Thyroid gland (tissue), 4 donors: ENCODE measurements at regions not wholly inside any gene's neighbourhood (a gene's known extent, or its start where the extent isn't known, plus 50 kb on each side); places are given as distances from the start of the nearest gene placed in this dataset.
"Not testable (repeated sequence)": the region's sequence is repeated elsewhere in the genome, so short reads cannot be mapped to it uniquely, and the experiment has no call there.

ENCODE experiments used
- DNase-seq, 2 donors: peaks; one replicate each; pipeline ENCODE4 v3.0.0-alpha.2; 2019
- H3K27ac ChIP-seq, 3 donors: fragments of 200-600 bp; sonication (generic); 1 replicate in 2 of 3; 2 replicates in 1 of 3; pipeline ENCODE4 v1.5.1; 2016 to 2019; ENCODE audit warnings: mild to moderate bottlenecking in 1 of 3, moderate library complexity in 1 of 3
- H3K27me3 ChIP-seq: fragments of 200-600 bp; sonication (generic); one replicate; pipeline ENCODE4 v1.5.1; 2019
- H3K36me3 ChIP-seq, 2 donors: fragments of 200-600 bp; sonication (generic); one replicate each; pipeline ENCODE4 v1.5.1; 2016 to 2019
- H3K4me1 ChIP-seq, 2 donors: fragments of 200-600 bp; sonication (generic); one replicate each; pipeline ENCODE4 v1.5.1; 2017 to 2019
- H3K4me3 ChIP-seq, 3 donors: fragments of 200-600 bp; sonication (generic); replicated peaks in 1 of 3; 1 replicate in 2 of 3; 2 replicates in 1 of 3; pipeline ENCODE4 v1.5.1; 2016; ENCODE audit warnings: mild to moderate bottlenecking in 1 of 3
- H3K9me3 ChIP-seq: fragments of 200-600 bp; sonication (generic); one replicate; pipeline ENCODE4 v1.5.1; 2017
- CTCF ChIP-seq, 6 experiments: fragments of 200-600 bp in 3 of 6; fragments of 450-650 bp in 3 of 6; sonication (generic) in 3 of 6; IDR thresholded peaks; one replicate each; pipeline ENCODE4 v1.5.1; 2016 to 2019; ENCODE audit warnings: antibody characterized with exemption in 6 of 6, mild to moderate bottlenecking in 2 of 6, inconsistent platforms in 1 of 6, moderate library complexity in 1 of 6
- POLR2A ChIP-seq, 2 donors: fragments of 450-650 bp; IDR thresholded peaks; one replicate each; pipeline ENCODE4 v1.6.1; 2017; ENCODE audit warnings: antibody characterized with exemption in 2 of 2, mild to moderate bottlenecking in 2 of 2, moderate library complexity in 1 of 2
- WGBS, 2 donors: methylation state at CpG; one replicate each; pipeline ENCODE4 v1.1.5; 2017; 5-methylcytosine and 5-hydroxymethylcytosine counted together
- intact Hi-C: fragments of 100-400 bp; cut with DNase I; formaldehyde crosslinking; loops from one replicate; pipeline ENCODE4 v1.15.1; 2023

GRCh38 chr6:113248532-113248931 lies 608.6 kb upstream of the MARCKS start:
- Histone ChIP-seq H3K27me3 (no peaks in the 10 kb centered on the region), H3K36me3 (no peaks in the 10 kb centered on the region), H3K9me3 (no peaks in the 10 kb centered on the region), H3K27ac (no peak overlapping the region), H3K4me1 (no peaks in the 10 kb centered on the region), H3K4me3 (no peak overlapping the region)
- intact Hi-C loops, result no loop called here
- WGBS, 2 donors, result 92 to 93% methylated on average over 2 of the region's 2 CpGs
- DNase-seq, result no peak
- TF ChIP-seq CTCF (IDR thresholded peaks at IDR 0.05), result no peak
- no peak for TF ChIP-seq POLR2A (IDR thresholded peaks at IDR 0.05)

- DNase-seq, H3K27ac ChIP-seq, H3K9me3 ChIP-seq, H3K4me3 ChIP-seq, H3K27me3 ChIP-seq, intact Hi-C loops, H3K36me3 ChIP-seq, H3K4me1 ChIP-seq: not testable (repeated sequence)
These were observed 603.0 kb upstream of the MARCKS start for GRCh38 chr6:113254194-113254593.

GRCh38 chr6:113258771-113259170 lies 598.4 kb upstream of the MARCKS start:
- TF ChIP-seq POLR2A (IDR thresholded peaks at IDR 0.05) (no peak), CTCF (IDR thresholded peaks at IDR 0.05) (no peak)
- H3K4me3 ChIP-seq, result no peak overlapping the region
- H3K36me3 ChIP-seq, result no peaks in the 10 kb centered on the region
- no peaks in the 10 kb centered on the region for H3K27me3 ChIP-seq
- intact Hi-C loops, result no loop called here
- H3K27ac ChIP-seq, result no peak overlapping the region
- no peak for DNase-seq
- H3K9me3 ChIP-seq, result no peaks in the 10 kb centered on the region
- H3K4me1 ChIP-seq, result no peaks in the 10 kb centered on the region
- 48 to 57% methylated on average over 1 of the region's 1 CpG for WGBS, 2 donors

GRCh38 chr6:113271437-113271836 lies 585.7 kb upstream of the MARCKS start:
- Histone ChIP-seq H3K27ac (no peak overlapping the region), H3K36me3 (no peaks in the 10 kb centered on the region), H3K27me3 (no peaks in the 10 kb centered on the region), H3K9me3 (no peaks in the 10 kb centered on the region), H3K4me3 (no peak overlapping the region), H3K4me1 (no peaks in the 10 kb centered on the region)
- intact Hi-C loops, result no loop called here
- no peak for TF ChIP-seq POLR2A (IDR thresholded peaks at IDR 0.05)
- TF ChIP-seq CTCF (IDR thresholded peaks at IDR 0.05), result no peak
- no peak for DNase-seq

- DNase-seq, result no peak
- no peak for TF ChIP-seq CTCF (IDR thresholded peaks at IDR 0.05)
- TF ChIP-seq POLR2A (IDR thresholded peaks at IDR 0.05), result no peak
- H3K4me3 ChIP-seq, result no peak overlapping the region
- H3K27me3 ChIP-seq, result no peaks in the 10 kb centered on the region
- intact Hi-C loops, result no loop called here
- H3K9me3 ChIP-seq, result no peaks in the 10 kb centered on the region
- peaks cover 0 to 6% of the 10 kb centered on the region in 2 donors for H3K4me1 ChIP-seq
- H3K36me3 ChIP-seq, result no peaks in the 10 kb centered on the region
- WGBS, 2 donors, result 66 to 71% methylated on average over 2 of the region's 2 CpGs
- no peak overlapping the region for H3K27ac ChIP-seq
These were observed 580.5 kb upstream of the MARCKS start for GRCh38 chr6:113276601-113277000.

- no peak overlapping the region for H3K27ac ChIP-seq
- no peak for DNase-seq
- peaks cover 0 to 6% of the 10 kb centered on the region in 2 donors for H3K4me1 ChIP-seq
- TF ChIP-seq CTCF (IDR thresholded peaks at IDR 0.05), result no peak
- TF ChIP-seq POLR2A (IDR thresholded peaks at IDR 0.05), result no peak
- intact Hi-C loops, result no loop called here
- 90 to 92% methylated on average over 1 of the region's 1 CpG for WGBS, 2 donors
- H3K27me3 ChIP-seq, result no peaks in the 10 kb centered on the region
- H3K36me3 ChIP-seq, result no peaks in the 10 kb centered on the region
- H3K4me3 ChIP-seq, result no peak overlapping the region
- H3K9me3 ChIP-seq, result no peaks in the 10 kb centered on the region
These were observed 580.0 kb upstream of the MARCKS start for GRCh38 chr6:113277111-113277510.
